RWPE2 (cell line): ENCODE measurements at regions not wholly inside any gene's neighbourhood (a gene's known extent, or its start where the extent isn't known, plus 50 kb on each side); places are given as distances from the start of the nearest gene placed in this dataset.

Experiments
- ATAC-seq: fragments of 200-7000 bp; cut with Tn5 transposase; 3 replicates; pipeline ENCODE4 v1.9.1; 2021; ENCODE audit warnings: low read depth
- DNase-seq: peaks from one replicate; pipeline ENCODE4 v3.0.0-alpha.2; 2020; ENCODE audit warnings: low spot score
- H3K27ac ChIP-seq: fragments of 450-650 bp; 2 replicates; pipeline ENCODE4 v1.5.1; 2017; ENCODE audit warnings: mild to moderate bottlenecking; ENCODE audit not compliant: poor library complexity, severe bottlenecking
- H3K27me3 ChIP-seq: fragments of 250-450 bp; sonication (Bioruptor Pico); 2 replicates; pipeline ENCODE4 v1.5.1; 2021; ENCODE audit warnings: mild to moderate bottlenecking, moderate library complexity; ENCODE audit not compliant: insufficient read depth, poor library complexity, severe bottlenecking
- H3K36me3 ChIP-seq: fragments of 250-450 bp; sonication (Bioruptor Pico); 2 replicates; pipeline ENCODE4 v1.5.1; 2020; ENCODE audit warnings: low read depth, mild to moderate bottlenecking, moderate library complexity
- H3K4me1 ChIP-seq: fragments of 250-450 bp; sonication (Bioruptor Pico); 2 replicates; pipeline ENCODE4 v1.5.1; 2021; ENCODE audit warnings: mild to moderate bottlenecking, moderate library complexity; ENCODE audit not compliant: insufficient read depth, poor library complexity, severe bottlenecking
- H3K4me3 ChIP-seq: fragments of 250-450 bp; sonication (Bioruptor Pico); 2 replicates; pipeline ENCODE4 v1.5.1; 2021; ENCODE audit warnings: mild to moderate bottlenecking, moderate library complexity; ENCODE audit not compliant: severe bottlenecking
- H3K9me3 ChIP-seq: fragments of 250-450 bp; sonication (Bioruptor Pico); 2 replicates; pipeline ENCODE4 v1.5.1; 2021; ENCODE audit warnings: mild to moderate bottlenecking, moderate library complexity; ENCODE audit not compliant: severe bottlenecking
- CTCF ChIP-seq: fragments of 450-650 bp; IDR thresholded peaks from one replicate; pipeline ENCODE4 v1.5.1; 2017; ENCODE audit warnings: mild to moderate bottlenecking, moderate library complexity; ENCODE audit not compliant: poor library complexity, severe bottlenecking

GRCh38 chrX:20431486-20431885 is 164.8 kb upstream of the RPS6KA3 start:
- H3K27ac ChIP-seq: no peak overlapping the region
- DNase-seq (no peak), ATAC-seq (no peak)
- H3K4me1 ChIP-seq: no peaks in the 10 kb centered on the region
- no peaks in the 10 kb centered on the region for H3K27me3 ChIP-seq
- no peak for TF ChIP-seq CTCF
- H3K4me3 ChIP-seq: no peak overlapping the region
- no peaks in the 10 kb centered on the region for H3K36me3 ChIP-seq
- no peaks in the 10 kb centered on the region for H3K9me3 ChIP-seq

GRCh38 chrX:20427173-20427770 is 160.6 kb upstream of the RPS6KA3 start:
- no peaks in the 10 kb centered on the region for H3K9me3 ChIP-seq
- no peaks in the 10 kb centered on the region for H3K36me3 ChIP-seq
- no peak for TF ChIP-seq CTCF
- no peak for ATAC-seq
- H3K4me1 ChIP-seq: no peaks in the 10 kb centered on the region
- H3K27ac ChIP-seq: no peak overlapping the region
- DNase-seq: no peak
- no peak overlapping the region for H3K4me3 ChIP-seq
- H3K27me3 ChIP-seq: no peaks in the 10 kb centered on the region

- DNase-seq (no peak), ATAC-seq (no peak)
- Histone ChIP-seq H3K9me3 (no peaks in the 10 kb centered on the region), H3K36me3 (no peaks in the 10 kb centered on the region), H3K4me1 (no peaks in the 10 kb centered on the region), H3K27ac (no peak overlapping the region), H3K27me3 (no peaks in the 10 kb centered on the region), H3K4me3 (no peak overlapping the region)
- TF ChIP-seq CTCF: no peak
These were observed 155.0 kb upstream of the RPS6KA3 start for GRCh38 chrX:20421697-20422096.

GRCh38 chrX:20421275-20421674 is 154.6 kb upstream of the RPS6KA3 start:
- no peak for ATAC-seq
- Histone ChIP-seq H3K9me3 (no peaks in the 10 kb centered on the region), H3K4me3 (no peak overlapping the region), H3K36me3 (no peaks in the 10 kb centered on the region), H3K4me1 (no peaks in the 10 kb centered on the region), H3K27ac (no peak overlapping the region), H3K27me3 (no peaks in the 10 kb centered on the region)
- no peak for DNase-seq
- no peak for TF ChIP-seq CTCF

- Histone ChIP-seq H3K4me3 (no peak overlapping the region), H3K27ac (no peak overlapping the region), H3K4me1 (no peaks in the 10 kb centered on the region), H3K27me3 (no peaks in the 10 kb centered on the region), H3K36me3 (no peaks in the 10 kb centered on the region), H3K9me3 (no peaks in the 10 kb centered on the region)
- no peak for TF ChIP-seq CTCF
- ATAC-seq: no peak
- no peak for DNase-seq
These were observed 153.3 kb upstream of the RPS6KA3 start for GRCh38 chrX:20420058-20420457.
